ENCODE measurements at regions not wholly inside any gene's neighbourhood (a gene's known extent, or its start where the extent isn't known, plus 50 kb on each side); places are given as distances from the start of the nearest gene placed in this dataset.

- H3K4me3 ChIP-seq (ENCODE audit: low read depth, low read length): no peak overlapping the region
- no peak for TF ChIP-seq CTCF (IDR thresholded peaks at IDR 0.05; ENCODE audit: insufficient read depth, low read depth, low read length)
- DNase-seq (ENCODE audit: low read depth): no peak
Observed at GRCh38 chr4:159520074-159520473, 417.2 kb downstream of the RAPGEF2 start.

- DNase-seq (ENCODE audit: low read depth): no peak
- no peak overlapping the region for H3K4me3 ChIP-seq (ENCODE audit: low read depth, low read length)
- no peak for TF ChIP-seq CTCF (IDR thresholded peaks at IDR 0.05; ENCODE audit: insufficient read depth, low read depth, low read length)
Observed at GRCh38 chr4:159526172-159526571, 423.3 kb downstream of the RAPGEF2 start.

GRCh38 chr4:159534655-159535054, 431.8 kb downstream of the RAPGEF2 start:
- no peak for DNase-seq (ENCODE audit: low read depth)
- no peak for TF ChIP-seq CTCF (IDR thresholded peaks at IDR 0.05; ENCODE audit: insufficient read depth, low read depth, low read length)

GRCh38 chr4:159538556-159538955, 435.7 kb downstream of the RAPGEF2 start:
- no peak for DNase-seq (ENCODE audit: low read depth)
- no peak for TF ChIP-seq CTCF (IDR thresholded peaks at IDR 0.05; ENCODE audit: insufficient read depth, low read depth, low read length)
- H3K4me3 ChIP-seq (ENCODE audit: low read depth, low read length): no peak overlapping the region

More at GRCh38 chr4:159534655-159535054, 431.8 kb downstream of the RAPGEF2 start:
- H3K4me3 ChIP-seq (ENCODE audit: low read depth, low read length): no peak overlapping the region

GRCh38 chr4:159540038-159540437, 437.2 kb downstream of the RAPGEF2 start:
- no peak for DNase-seq (ENCODE audit: low read depth)
- H3K4me3 ChIP-seq (ENCODE audit: low read depth, low read length): no peak overlapping the region
- TF ChIP-seq CTCF (IDR thresholded peaks at IDR 0.05; ENCODE audit: insufficient read depth, low read depth, low read length): no peak

GRCh38 chr4:159540501-159540900, 437.6 kb downstream of the RAPGEF2 start:
- TF ChIP-seq CTCF (IDR thresholded peaks at IDR 0.05; ENCODE audit: insufficient read depth, low read depth, low read length): no peak
- no peak overlapping the region for H3K4me3 ChIP-seq (ENCODE audit: low read depth, low read length)
- no peak for DNase-seq (ENCODE audit: low read depth)

GRCh38 chr4:159541143-159541542, 438.3 kb downstream of the RAPGEF2 start:
- no peak for DNase-seq (ENCODE audit: low read depth)
- no peak overlapping the region for H3K4me3 ChIP-seq (ENCODE audit: low read depth, low read length)
- TF ChIP-seq CTCF (IDR thresholded peaks at IDR 0.05; ENCODE audit: insufficient read depth, low read depth, low read length): no peak
